HEK293 (cell line): ENCODE measurements at regions not wholly inside any gene's neighbourhood (a gene's known extent, or its start where the extent isn't known, plus 50 kb on each side); places are given as distances from the start of the nearest gene placed in this dataset.
"Not testable (repeated sequence)": the region's sequence is repeated elsewhere in the genome, so short reads cannot be mapped to it uniquely, and the experiment has no call there.

Experiments
- CTCF ChIA-PET: fragments of 350-600 bp; formaldehyde crosslinking; extraction: SDS; loops from one replicate; lab custom pipeline; 2021; ENCODE audit warnings: antibody characterized with exemption; lab: Yijun Ruan, JAX
- POLR2A ChIA-PET: fragments of 300-600 bp; formaldehyde crosslinking; extraction: SDS; loops from one replicate; lab custom pipeline; 2020; ENCODE audit warnings: antibody characterized with exemption, inconsistent platforms; lab: Yijun Ruan, JAX
- H3K27ac ChIP-seq: fragments of 200-500 bp; sonication (Bioruptor generic); 2 replicates; pipeline ENCODE4 v1.5.1; 2014; ENCODE audit warnings: low read depth, low read length, control low read depth, inconsistent platforms; ENCODE audit errors: extremely low read depth
- H3K36me3 ChIP-seq, 2 experiments: fragments of 200-500 bp in 1 of 2; sonication (Bioruptor generic) in 1 of 2; 1 replicate in 1 of 2; 2 replicates in 1 of 2; pipeline ENCODE4 v1.5.1; 2014 to 2017; ENCODE audit warnings: inconsistent platforms in 2 of 2, low read length in 2 of 2; ENCODE audit not compliant: control insufficient read depth in 2 of 2, insufficient read depth in 1 of 2
- H3K4me1 ChIP-seq: fragments of 200-500 bp; sonication (Bioruptor generic); 2 replicates; pipeline ENCODE4 v1.5.1; 2014; ENCODE audit warnings: mild to moderate bottlenecking, low read length, inconsistent platforms; ENCODE audit not compliant: control insufficient read depth, insufficient read depth
- H3K4me3 ChIP-seq: 2 replicates; pipeline ENCODE4 v1.5.1; 2011; ENCODE audit warnings: low read depth, mild to moderate bottlenecking, control low read depth, low read length, moderate library complexity
- H3K9me3 ChIP-seq: fragments of 200-500 bp; sonication (Bioruptor generic); 2 replicates; pipeline ENCODE4 v1.5.1; 2014; ENCODE audit warnings: low read depth, low read length, inconsistent platforms; ENCODE audit not compliant: control insufficient read depth, insufficient read depth
- FEZF1 ChIP-seq: fragments of 450-650 bp; formaldehyde crosslinking; IDR thresholded peaks from 2 replicates; pipeline ENCODE4 v1.5.1; 2016; ENCODE audit warnings: missing biosample characterization, missing genetic modification characterization
- GLIS1 ChIP-seq: fragments of 450-650 bp; formaldehyde crosslinking; IDR thresholded peaks from 2 replicates; pipeline ENCODE4 v1.5.1; 2016; ENCODE audit warnings: missing biosample characterization, missing genetic modification characterization
- HOXD13 ChIP-seq: sonication (generic); formaldehyde crosslinking; IDR thresholded peaks from 2 replicates; pipeline ENCODE4 v1.8.0; 2022; ENCODE audit warnings: missing genetic modification reagents, borderline replicate concordance
- KLF1 ChIP-seq: fragments of 450-650 bp; formaldehyde crosslinking; IDR thresholded peaks from 2 replicates; pipeline ENCODE4 v1.5.1; 2016; ENCODE audit warnings: missing biosample characterization, missing genetic modification characterization
- KLF17 ChIP-seq: fragments of 450-650 bp; formaldehyde crosslinking; IDR thresholded peaks from 2 replicates; pipeline ENCODE4 v1.5.1; 2016; ENCODE audit warnings: missing biosample characterization, missing genetic modification characterization
- KLF9 ChIP-seq: fragments of 450-650 bp; formaldehyde crosslinking; IDR thresholded peaks from 2 replicates; pipeline ENCODE4 v1.5.1; 2016; ENCODE audit warnings: missing biosample characterization, missing genetic modification characterization, low read depth
- PBX3 ChIP-seq: sonication (generic); formaldehyde crosslinking; IDR thresholded peaks from 2 replicates; pipeline ENCODE4 v1.8.1; 2022; ENCODE audit warnings: mild to moderate bottlenecking, moderate library complexity, missing genetic modification reagents
- RBAK ChIP-seq: fragments of 450-650 bp; formaldehyde crosslinking; IDR thresholded peaks from 2 replicates; pipeline ENCODE4 v1.5.1; 2016; ENCODE audit warnings: missing biosample characterization, missing genetic modification characterization
- SCRT2 ChIP-seq: fragments of 450-650 bp; formaldehyde crosslinking; IDR thresholded peaks from 2 replicates; pipeline ENCODE4 v1.5.1; 2016; ENCODE audit warnings: missing biosample characterization, missing genetic modification characterization
- SETDB1 ChIP-seq: IDR thresholded peaks from one replicate; pipeline ENCODE4 v1.6.1; 2017; ENCODE audit warnings: mild to moderate bottlenecking, low read length, moderate library complexity, mixed read lengths; ENCODE audit not compliant: insufficient read length
- TCF7L2 ChIP-seq: IDR thresholded peaks from 2 replicates; pipeline ENCODE4 v1.6.1; 2011; ENCODE audit warnings: low read depth, mild to moderate bottlenecking, inconsistent platforms, low read length, moderate library complexity, borderline replicate concordance
- ZIC2 ChIP-seq: fragments of 450-650 bp; formaldehyde crosslinking; IDR thresholded peaks from 2 replicates; pipeline ENCODE4 v1.5.1; 2016; ENCODE audit warnings: missing biosample characterization, missing genetic modification characterization
- ZNF10 ChIP-seq: fragments of 450-650 bp; formaldehyde crosslinking; IDR thresholded peaks from 2 replicates; pipeline ENCODE4 v1.5.1; 2017; ENCODE audit warnings: missing biosample characterization, missing genetic modification characterization
- ZNF114 ChIP-seq: fragments of 450-650 bp; formaldehyde crosslinking; IDR thresholded peaks from 2 replicates; pipeline ENCODE4 v1.5.0; 2017; ENCODE audit warnings: missing biosample characterization, missing genetic modification characterization
- ZNF202 ChIP-seq: fragments of 450-650 bp; formaldehyde crosslinking; IDR thresholded peaks from 2 replicates; pipeline ENCODE4 v1.5.1; 2016; ENCODE audit warnings: missing biosample characterization, missing genetic modification characterization, borderline replicate concordance
- ZNF211 ChIP-seq: fragments of 450-650 bp; formaldehyde crosslinking; IDR thresholded peaks from 2 replicates; pipeline ENCODE4 v1.5.1; 2016; ENCODE audit warnings: low read depth, missing biosample characterization, missing genetic modification characterization
- ZNF239 ChIP-seq: fragments of 450-650 bp; formaldehyde crosslinking; IDR thresholded peaks from 2 replicates; pipeline ENCODE4 v1.5.1; 2016; ENCODE audit warnings: missing biosample characterization, missing genetic modification characterization
- ZNF302 ChIP-seq: fragments of 450-650 bp; formaldehyde crosslinking; IDR thresholded peaks from 2 replicates; pipeline ENCODE4 v1.5.1; 2016; ENCODE audit warnings: missing biosample characterization, missing genetic modification characterization, low read depth
- ZNF473 ChIP-seq: fragments of 450-650 bp; formaldehyde crosslinking; IDR thresholded peaks from 2 replicates; pipeline ENCODE4 v1.5.1; 2017; ENCODE audit warnings: missing biosample characterization, missing genetic modification characterization
- ZNF488 ChIP-seq: fragments of 450-650 bp; formaldehyde crosslinking; IDR thresholded peaks from 2 replicates; pipeline ENCODE4 v1.5.1; 2016; ENCODE audit warnings: missing biosample characterization, missing genetic modification characterization
- ZNF544 ChIP-seq: fragments of 450-650 bp; formaldehyde crosslinking; IDR thresholded peaks from 2 replicates; pipeline ENCODE4 v1.5.0; 2017; ENCODE audit warnings: missing biosample characterization, missing genetic modification characterization
- ZNF558 ChIP-seq: fragments of 450-650 bp; formaldehyde crosslinking; IDR thresholded peaks from 2 replicates; pipeline ENCODE4 v1.5.1; 2016; ENCODE audit warnings: missing biosample characterization, missing genetic modification characterization
- ZNF571 ChIP-seq: fragments of 450-650 bp; formaldehyde crosslinking; IDR thresholded peaks from 2 replicates; pipeline ENCODE4 v1.5.0; 2017; ENCODE audit warnings: missing biosample characterization, missing genetic modification characterization
- ZNF596 ChIP-seq: fragments of 450-650 bp; IDR thresholded peaks from 2 replicates; pipeline ENCODE4 v1.5.0; 2018; ENCODE audit warnings: missing biosample characterization, mild to moderate bottlenecking, missing genetic modification characterization, moderate library complexity
- ZNF600 ChIP-seq: fragments of 450-650 bp; formaldehyde crosslinking; IDR thresholded peaks from 2 replicates; pipeline ENCODE4 v1.5.1; 2016; ENCODE audit warnings: missing biosample characterization, missing genetic modification characterization
- ZNF658 ChIP-seq: fragments of 450-650 bp; formaldehyde crosslinking; IDR thresholded peaks from 2 replicates; pipeline ENCODE4; 2016; ENCODE audit warnings: missing biosample characterization, missing genetic modification characterization
- ZNF664 ChIP-seq: fragments of 450-650 bp; formaldehyde crosslinking; IDR thresholded peaks from 2 replicates; pipeline ENCODE4 v1.5.1; 2016; ENCODE audit warnings: missing biosample characterization, missing genetic modification characterization
- ZNF776 ChIP-seq: fragments of 450-650 bp; formaldehyde crosslinking; IDR thresholded peaks from 2 replicates; pipeline ENCODE4 v1.5.0; 2017; ENCODE audit warnings: missing biosample characterization, missing genetic modification characterization, borderline replicate concordance
- TF ChIP-seq, protein P1 (sequence below): fragments of 450-650 bp; formaldehyde crosslinking; IDR thresholded peaks from 2 replicates; pipeline ENCODE4 v1.5.1; 2016; ENCODE audit warnings: missing biosample characterization, missing genetic modification characterization
- TF ChIP-seq, protein P2 (sequence below): fragments of 450-650 bp; formaldehyde crosslinking; IDR thresholded peaks from 2 replicates; pipeline ENCODE4 v1.5.1; 2017; ENCODE audit warnings: missing biosample characterization, missing genetic modification characterization

- H3K27ac ChIP-seq, H3K4me3 ChIP-seq, H3K9me3 ChIP-seq, H3K36me3 ChIP-seq, H3K4me1 ChIP-seq, POLR2A ChIA-PET, CTCF ChIA-PET: not testable (repeated sequence)
- TF ChIP-seq SETDB1 = peak; percentile 63
Observed at GRCh38 chr4:181130317-181130716, 1112.9 kb upstream of the TENM3 start.

- no peaks in the 10 kb centered on the region for H3K9me3 ChIP-seq
- POLR2A ChIA-PET = no interaction called here
- TF ChIP-seq ZNF302 (tag by site-specific recombination) (no peak), ZNF202 (tag by site-specific recombination) (no peak), ZNF600 (tag by site-specific recombination) (no peak), ZNF239 (tag by site-specific recombination) (no peak), KLF1 (tag by site-specific recombination) (no peak), HOXD13 (no peak), TCF7L2 (no peak), ZNF596 (tag by site-specific recombination) (no peak), ZNF658 (tag by site-specific recombination) (no peak), ZIC2 (tag by site-specific recombination) (no peak), ZNF10 (tag by site-specific recombination) (no peak), ZNF544 (tag by site-specific recombination) (no peak), FEZF1 (tag by site-specific recombination) (no peak), GLIS1 (tag by site-specific recombination) (no peak), KLF9 (tag by site-specific recombination) (no peak), ZNF488 (tag by site-specific recombination) (no peak)
- TF ChIP-seq, protein P1, sequence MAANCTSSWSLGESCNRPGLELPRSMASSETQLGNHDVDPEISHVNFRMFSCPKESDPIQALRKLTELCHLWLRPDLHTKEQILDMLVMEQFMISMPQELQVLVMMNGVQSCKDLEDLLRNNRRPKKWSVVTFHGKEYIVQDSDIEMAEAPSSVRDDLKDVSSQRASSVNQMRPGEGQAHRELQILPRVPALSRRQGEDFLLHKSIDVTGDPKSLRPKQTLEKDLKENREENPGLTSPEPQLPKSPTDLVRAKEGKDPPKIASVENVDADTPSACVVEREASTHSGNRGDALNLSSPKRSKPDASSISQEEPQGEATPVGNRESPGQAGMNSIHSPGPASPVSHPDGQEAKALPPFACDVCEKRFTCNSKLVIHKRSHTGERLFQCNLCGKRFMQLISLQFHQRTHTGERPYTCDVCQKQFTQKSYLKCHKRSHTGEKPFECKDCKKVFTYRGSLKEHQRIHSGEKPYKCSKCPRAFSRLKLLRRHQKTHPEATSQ (tag by site-specific recombination) = no peak
- no peak overlapping the region for H3K4me3 ChIP-seq
- H3K27ac ChIP-seq = no peak overlapping the region
- no peaks in the 10 kb centered on the region for H3K4me1 ChIP-seq
- CTCF ChIA-PET = interaction anchor here (0.7 kb wide), 1 partner anchor 472 kb away, joined by 6 read pairs; no protein-coding TSS in a partner anchor
- H3K36me3 ChIP-seq = no peaks in the 10 kb centered on the region
Observed at GRCh38 chr4:181137351-181137750, 1105.9 kb upstream of the TENM3 start.

DNA sequence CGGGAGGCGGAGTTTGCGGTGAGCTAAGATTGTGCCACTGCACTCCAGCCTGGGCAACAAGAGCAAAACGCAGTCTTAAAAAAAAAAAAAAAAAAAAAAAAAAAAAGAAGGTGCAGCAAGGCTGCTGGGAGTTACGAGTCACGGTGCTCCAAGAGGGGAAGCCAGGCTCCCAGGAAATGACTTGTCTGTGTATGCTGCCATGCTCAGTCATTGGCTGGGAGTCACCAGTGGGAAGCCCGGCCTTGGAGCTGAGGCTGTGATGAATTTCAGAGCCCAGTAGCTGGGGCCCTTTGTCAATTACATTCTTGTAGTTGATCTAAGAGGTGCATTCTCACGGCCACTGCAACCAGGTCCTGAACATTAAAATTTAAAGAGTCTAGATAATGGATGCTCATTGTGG lies 1105.1 kb upstream of the TENM3 start:
- POLR2A ChIA-PET = no interaction called here
- H3K27ac ChIP-seq = no peak overlapping the region
- no peaks in the 10 kb centered on the region for H3K4me1 ChIP-seq
- H3K9me3 ChIP-seq = no peaks in the 10 kb centered on the region
- CTCF ChIA-PET = interaction anchor here (0.7 kb wide), 1 partner anchor 473 kb away, joined by 6 read pairs; no protein-coding TSS in a partner anchor
- TF ChIP-seq RBAK (tag by site-specific recombination) (no peak), ZNF114 (tag by site-specific recombination) (no peak), PBX3 (no peak), ZNF664 (no peak), ZNF776 (no peak), ZNF211 (tag by site-specific recombination) (no peak), ZNF571 (tag by site-specific recombination) (no peak), ZNF302 (tag by site-specific recombination) (no peak), SCRT2 (tag by site-specific recombination) (no peak), ZNF558 (no peak), KLF17 (tag by site-specific recombination) (no peak), ZNF473 (no peak)
- TF ChIP-seq, protein P2, sequence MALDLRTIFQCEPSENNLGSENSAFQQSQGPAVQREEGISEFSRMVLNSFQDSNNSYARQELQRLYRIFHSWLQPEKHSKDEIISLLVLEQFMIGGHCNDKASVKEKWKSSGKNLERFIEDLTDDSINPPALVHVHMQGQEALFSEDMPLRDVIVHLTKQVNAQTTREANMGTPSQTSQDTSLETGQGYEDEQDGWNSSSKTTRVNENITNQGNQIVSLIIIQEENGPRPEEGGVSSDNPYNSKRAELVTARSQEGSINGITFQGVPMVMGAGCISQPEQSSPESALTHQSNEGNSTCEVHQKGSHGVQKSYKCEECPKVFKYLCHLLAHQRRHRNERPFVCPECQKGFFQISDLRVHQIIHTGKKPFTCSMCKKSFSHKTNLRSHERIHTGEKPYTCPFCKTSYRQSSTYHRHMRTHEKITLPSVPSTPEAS (tag by site-specific recombination) = no peak
- H3K36me3 ChIP-seq = no peaks in the 10 kb centered on the region
- H3K4me3 ChIP-seq = no peak overlapping the region
